ENCODE measurements at regions not wholly inside any gene's neighbourhood (a gene's known extent, or its start where the extent isn't known, plus 50 kb on each side); places are given as distances from the start of the nearest gene placed in this dataset.

DNA sequence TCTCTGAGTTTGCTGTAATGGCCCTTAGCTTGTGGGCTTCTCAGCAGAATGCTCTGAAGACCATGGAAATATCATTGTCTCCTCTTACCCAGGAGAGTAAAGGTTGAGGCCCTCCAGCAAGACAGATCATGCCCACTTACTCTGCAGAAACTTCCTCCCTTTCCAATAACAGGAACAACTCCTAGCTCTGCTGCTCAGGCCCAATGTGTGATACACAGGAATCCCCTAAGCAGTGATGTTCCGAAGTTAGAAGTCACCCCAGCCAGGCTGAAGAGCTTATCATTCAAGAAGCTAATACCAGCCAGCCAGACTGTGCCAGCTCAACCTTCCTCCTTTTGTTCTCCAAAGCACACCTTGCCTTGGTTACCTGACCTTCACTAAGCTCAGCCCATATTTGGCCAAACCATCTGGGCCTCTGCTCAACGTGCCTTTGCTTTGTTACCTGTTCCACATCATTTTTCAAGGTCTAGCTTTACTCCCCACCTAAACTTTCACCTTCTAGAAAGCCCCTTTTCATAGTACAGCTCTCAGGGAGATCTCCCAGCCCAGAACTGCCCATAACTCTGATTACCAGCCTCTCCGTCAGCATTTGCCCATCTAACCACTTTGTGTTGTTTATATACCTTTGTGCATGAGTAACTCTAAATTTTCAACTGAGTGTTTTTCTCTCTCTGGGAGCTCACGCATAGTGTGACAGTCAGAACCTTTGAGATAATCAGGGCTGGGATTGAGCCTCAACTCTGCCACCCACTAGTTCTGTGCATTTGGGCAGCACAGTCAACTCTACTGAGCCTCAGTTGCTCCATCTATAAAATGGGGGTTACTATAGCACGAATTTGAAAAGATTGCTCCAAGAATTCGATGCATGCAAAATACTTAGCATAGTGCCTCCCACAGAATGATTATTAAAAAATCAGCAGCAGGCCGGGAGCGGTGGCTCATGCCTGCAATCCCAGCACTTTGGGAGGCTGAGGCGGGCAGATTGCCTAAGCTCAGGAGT is 107.6 kb upstream of the CPEB4 start:
- H2BK120ac ChIP-seq (replicated peaks; ENCODE audit: low read depth, low read length), result no peak overlapping the region
- H3K79me2 ChIP-seq (ENCODE audit: control insufficient read depth in 1 of 2, insufficient read depth in 2 of 2, low read length in 2 of 2), result no peaks in the 10 kb centered on the region
- no peak overlapping the region; the same call in 1 of the 2 replicates for H3K18ac ChIP-seq (ENCODE audit: extremely low read depth, low read length)
- CTCF ChIA-PET (ENCODE audit: partially characterized antibody), result interaction anchor here (0.8 to 1.1 kb wide), 2 partner anchors 13 to 152 kb away, joined by 3 to 4 read pairs; no protein-coding TSS in a partner anchor
- peak overlapping the region; percentile 48; the same call in 1 of the 2 replicates for H2BK15ac ChIP-seq (ENCODE audit: low read length)
- H2BK5ac ChIP-seq (ENCODE audit: low read depth, low read length), result no peak overlapping the region
- TF ChIP-seq POLR2A (IDR thresholded peaks at IDR 0.05; ENCODE audit: control extremely low read depth in 1 of 2, low read depth in 2 of 2, low read length in 2 of 2) (no peak), KDM1A (IDR thresholded peaks at IDR 0.05; ENCODE audit: borderline replicate concordance, low read length) (0 out of 2 replicates have a peak, but pooled peaks have one; percentile 27)
- no peak overlapping the region for H3K56ac ChIP-seq (replicated peaks; ENCODE audit: insufficient read length, low read depth, low read length)
- no peaks in the 10 kb centered on the region for H4K20me1 ChIP-seq (replicated peaks in 1 of 2; ENCODE audit: control insufficient read depth in 1 of 2, insufficient read depth in 2 of 2, low read length in 2 of 2)
- H3K23me2 ChIP-seq (ENCODE audit: low read depth, low read length), result no peaks in the 10 kb centered on the region
- H3K4me2 ChIP-seq (ENCODE audit: insufficient read depth in 1 of 2, low read depth in 2 of 2, low read length in 2 of 2), result no peak overlapping the region
- H2AK5ac ChIP-seq (ENCODE audit: low read depth, low read length), result no peak overlapping the region
- H3K4ac ChIP-seq (replicated peaks; ENCODE audit: insufficient read length, low read depth, low read length), result no peak overlapping the region
- H3K9me3 ChIP-seq (ENCODE audit: insufficient read depth in 2 of 2, low read depth in 1 of 2, low read length in 1 of 2), result no peaks in the 10 kb centered on the region
- POLR2A ChIA-PET (ENCODE audit: partially characterized antibody), result no interaction called here
- H4K5ac ChIP-seq (ENCODE audit: insufficient read length, low read depth, low read length), result no peak overlapping the region
- no peak overlapping the region for H3K14ac ChIP-seq (ENCODE audit: insufficient read length)
- H2BK20ac ChIP-seq (ENCODE audit: low read length), result no peak overlapping the region; the same call in 1 of the 2 replicates
- FAIRE-seq (no peak), DNase-seq (ENCODE audit: low read depth in 1 of 2, low spot score in 2 of 2) (no peak)
- no peaks in the 10 kb centered on the region for H3K36me3 ChIP-seq (ENCODE audit: control insufficient read depth in 2 of 4, insufficient read depth in 4 of 4, low read length in 3 of 4)
- WGBS, 2 experiments (ENCODE audit: extremely low coverage in 1 of 2, insufficient coverage in 1 of 2, insufficient read length in 1 of 2, insufficient replicate concordance in 2 of 2, low coverage in 1 of 2, low lambda C conversion rate in 2 of 2, missing lambda C conversion rate in 1 of 2), result 93% methylated on average over 9 of the region's 9 CpGs; no CpG with 5 or more reads in 1 of the 2 experiments
- H4K8ac ChIP-seq (ENCODE audit: extremely low read depth, insufficient read depth, low read length), result no peak overlapping the region
- no peak overlapping the region for H2BK12ac ChIP-seq (ENCODE audit: low read depth, low read length)
- H3K23ac ChIP-seq (ENCODE audit: insufficient read length), result no peak overlapping the region
- H3K27me3 ChIP-seq (replicated peaks in 1 of 4; ENCODE audit: control insufficient read depth in 3 of 4, extremely low read depth in 1 of 4, insufficient read depth in 3 of 4, low read length in 3 of 4), result peaks cover 0 to 2% (median 0%) of the 10 kb centered on the region in 4 experiments; a peak in 3 of 7 replicates
- no peak overlapping the region for H3K27ac ChIP-seq (ENCODE audit: low read depth, low read length)
- H4K91ac ChIP-seq (replicated peaks; ENCODE audit: insufficient read length, low read length), result no peak overlapping the region
- H3K4me3 ChIP-seq (ENCODE audit: extremely low read depth in 1 of 4, insufficient read depth in 2 of 4, low read depth in 3 of 4, low read length in 4 of 4), result no peak overlapping the region
- no peaks in the 10 kb centered on the region for H3K79me1 ChIP-seq (ENCODE audit: low read depth, low read length)
- H3K9ac ChIP-seq (replicated peaks in 1 of 4; ENCODE audit: extremely low read depth in 1 of 4, low read depth in 3 of 4, low read length in 3 of 4), result 0 out of 7 replicates have a peak overlapping the region, but pooled peaks of 1 of the 4 experiments have one; percentile 7
- peak overlapping the region; percentile 84; the same call in 1 of the 2 replicates for H2AFZ ChIP-seq (ENCODE audit: low read length)
- H3K4me1 ChIP-seq (replicated peaks in 1 of 4; ENCODE audit: control insufficient read depth in 3 of 4, insufficient read depth in 4 of 4, low read length in 3 of 4), result peaks cover 0 to 1% (median 0%) of the 10 kb centered on the region in 4 experiments; a peak in 5 of 7 replicates
